DMS 273 (cell line): ENCODE measurements at regions not wholly inside any gene's neighbourhood (a gene's known extent, or its start where the extent isn't known, plus 50 kb on each side); places are given as distances from the start of the nearest gene placed in this dataset.

Experiments used
- DNase-seq: peaks from one replicate; lab custom pipeline; 2025; ENCODE audit not compliant: unreplicated experiment; lab: John Stamatoyannopoulos, UW

- no peak for DNase-seq
Observed at GRCh38 chr6:41428996-41429421, 93.6 kb downstream of the NCR2 start.

- DNase-seq, result no peak
Observed at GRCh38 chr6:41429506-41430504, 94.4 kb downstream of the NCR2 start.

DNA sequence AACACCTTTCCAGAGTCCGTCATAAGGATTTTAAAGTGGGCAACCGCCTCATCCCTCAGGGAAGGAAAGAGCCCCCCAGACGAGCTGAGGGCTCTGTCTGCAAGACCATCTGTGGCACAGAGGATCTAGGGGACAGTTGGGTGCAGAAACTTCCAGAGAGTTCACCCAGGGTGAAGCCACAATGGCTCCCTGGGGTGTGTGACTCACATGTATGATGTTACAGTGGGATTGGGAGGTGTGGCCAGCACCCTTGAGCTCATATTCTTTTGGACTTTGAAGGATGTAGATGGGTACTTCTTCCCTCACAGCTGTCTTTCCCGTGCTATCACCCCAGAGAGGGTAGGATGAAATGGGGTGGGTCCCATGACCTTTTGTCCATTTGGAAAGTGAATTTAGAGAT, 95.5 kb downstream of the NCR2 start:
- DNase-seq, result no peak

GRCh38 chr6:41432280-41432679, 96.9 kb downstream of the NCR2 start:
- no peak for DNase-seq

DNA sequence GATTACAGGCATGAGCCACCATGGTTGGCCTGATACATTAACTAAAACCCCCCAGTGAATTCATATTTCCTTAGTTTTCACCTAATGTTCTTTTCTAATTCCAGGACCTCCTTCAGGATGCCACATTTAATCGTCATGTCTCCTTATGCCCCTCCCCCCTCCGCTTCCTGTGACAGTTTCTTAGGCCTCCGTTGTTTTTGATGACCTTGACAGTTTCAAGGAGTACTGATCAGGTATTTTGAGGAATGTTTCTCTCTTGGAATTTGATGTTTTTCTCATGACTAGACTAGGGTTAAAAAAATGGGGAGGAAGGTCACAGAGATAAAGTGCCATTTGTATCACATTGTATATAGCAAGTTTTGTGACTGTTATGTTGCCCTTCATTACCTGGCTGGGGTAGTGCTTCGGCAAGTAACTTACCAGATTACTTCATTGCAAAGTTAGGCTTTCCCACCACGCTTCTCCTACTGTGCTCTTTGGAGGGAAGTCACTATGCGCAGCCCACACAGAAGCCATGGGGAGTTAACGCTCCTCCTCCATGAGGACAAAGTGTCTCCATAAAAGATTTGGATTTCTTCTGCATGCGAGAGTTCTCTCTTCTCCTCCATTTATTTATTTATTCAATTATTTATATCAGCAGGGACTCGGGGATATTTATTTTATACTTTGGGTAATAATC, 99.5 kb downstream of the NCR2 start:
- no peak for DNase-seq

- DNase-seq, result no peak
Observed at GRCh38 chr6:41437604-41438003, 102.2 kb downstream of the NCR2 start.

DNA sequence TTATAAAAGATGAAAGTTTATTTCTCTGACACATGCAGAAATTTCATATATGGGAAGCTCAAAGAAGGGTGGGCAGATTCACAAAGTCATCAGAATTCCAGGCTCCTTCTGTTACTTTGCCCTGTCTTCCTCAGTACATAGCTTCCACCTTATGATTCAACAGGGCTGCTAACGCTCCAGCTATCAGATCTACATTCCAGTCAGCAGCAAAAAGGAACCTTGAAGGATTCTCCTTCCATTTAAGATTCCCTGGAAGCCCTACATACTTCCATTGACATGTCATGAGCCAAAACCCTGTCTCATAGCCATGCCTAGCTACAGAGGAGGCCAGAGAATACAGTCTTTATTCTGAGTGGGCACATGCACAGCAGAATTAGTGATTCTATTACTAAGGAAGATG, 103.3 kb downstream of the NCR2 start:
- DNase-seq, result no peak

GRCh38 chr6:41439524-41440418, 104.4 kb downstream of the NCR2 start:
- DNase-seq, result peak; percentile 68

- DNase-seq, result no peak
Observed at GRCh38 chr6:41440958-41441357, 105.2 kb upstream of the FOXP4 start.

DNA sequence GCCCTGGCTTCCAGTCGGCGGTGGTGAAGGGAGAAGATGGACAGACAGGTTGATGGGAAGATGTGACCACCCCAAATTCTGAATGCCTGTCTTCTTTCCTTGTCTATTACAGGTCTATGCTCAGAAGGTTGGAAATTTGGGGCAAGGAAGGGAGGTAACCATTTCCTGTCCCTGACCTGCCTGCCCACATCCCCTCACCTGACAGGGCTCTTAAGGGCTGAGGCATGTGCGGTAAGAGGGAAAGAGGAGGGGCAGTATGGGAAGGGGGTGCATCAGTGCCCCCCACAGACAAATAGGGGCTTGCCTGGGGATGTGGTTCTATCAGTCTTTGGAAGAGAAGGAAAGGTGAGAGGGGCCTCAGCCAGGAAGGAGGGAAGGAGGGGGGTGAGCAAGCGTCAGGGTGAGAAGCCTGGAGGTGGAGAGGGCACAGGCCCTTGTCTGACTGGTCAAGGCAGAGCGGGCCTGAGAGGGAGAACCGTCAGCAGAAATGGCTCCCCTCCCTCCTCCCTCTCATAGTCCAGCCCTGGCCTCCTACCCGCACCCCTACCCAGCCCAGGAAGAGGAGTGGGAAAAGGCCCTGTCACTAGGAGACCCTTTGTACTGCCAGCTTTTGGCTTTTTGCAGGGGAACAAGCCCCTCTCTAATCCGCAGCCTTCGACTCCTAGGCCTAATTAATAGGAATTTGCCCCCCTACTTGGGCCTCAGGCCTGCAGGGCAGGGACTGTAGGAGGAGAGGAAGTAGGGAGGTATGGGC, 104.4 kb upstream of the FOXP4 start:
- DNase-seq, result no peak

DNA sequence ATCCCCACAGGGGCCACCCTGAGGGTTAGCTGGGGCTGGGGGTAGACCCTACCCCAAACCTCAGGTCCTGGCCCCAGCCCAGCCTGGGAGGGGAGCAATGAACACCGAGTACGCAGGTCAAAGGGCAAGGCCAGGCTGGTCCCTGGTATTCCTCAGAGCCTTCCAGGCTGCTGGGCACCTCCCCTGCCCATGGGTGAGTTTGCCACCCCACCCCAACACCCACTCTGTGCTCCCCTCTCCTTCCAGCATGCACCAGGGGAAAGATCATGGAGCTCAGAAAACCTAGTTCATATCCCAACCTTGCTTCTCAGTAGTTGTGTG, 103.9 kb upstream of the FOXP4 start:
- DNase-seq, result no peak

GRCh38 chr6:41442800-41443501, 103.2 kb upstream of the FOXP4 start:
- no peak for DNase-seq

DNA sequence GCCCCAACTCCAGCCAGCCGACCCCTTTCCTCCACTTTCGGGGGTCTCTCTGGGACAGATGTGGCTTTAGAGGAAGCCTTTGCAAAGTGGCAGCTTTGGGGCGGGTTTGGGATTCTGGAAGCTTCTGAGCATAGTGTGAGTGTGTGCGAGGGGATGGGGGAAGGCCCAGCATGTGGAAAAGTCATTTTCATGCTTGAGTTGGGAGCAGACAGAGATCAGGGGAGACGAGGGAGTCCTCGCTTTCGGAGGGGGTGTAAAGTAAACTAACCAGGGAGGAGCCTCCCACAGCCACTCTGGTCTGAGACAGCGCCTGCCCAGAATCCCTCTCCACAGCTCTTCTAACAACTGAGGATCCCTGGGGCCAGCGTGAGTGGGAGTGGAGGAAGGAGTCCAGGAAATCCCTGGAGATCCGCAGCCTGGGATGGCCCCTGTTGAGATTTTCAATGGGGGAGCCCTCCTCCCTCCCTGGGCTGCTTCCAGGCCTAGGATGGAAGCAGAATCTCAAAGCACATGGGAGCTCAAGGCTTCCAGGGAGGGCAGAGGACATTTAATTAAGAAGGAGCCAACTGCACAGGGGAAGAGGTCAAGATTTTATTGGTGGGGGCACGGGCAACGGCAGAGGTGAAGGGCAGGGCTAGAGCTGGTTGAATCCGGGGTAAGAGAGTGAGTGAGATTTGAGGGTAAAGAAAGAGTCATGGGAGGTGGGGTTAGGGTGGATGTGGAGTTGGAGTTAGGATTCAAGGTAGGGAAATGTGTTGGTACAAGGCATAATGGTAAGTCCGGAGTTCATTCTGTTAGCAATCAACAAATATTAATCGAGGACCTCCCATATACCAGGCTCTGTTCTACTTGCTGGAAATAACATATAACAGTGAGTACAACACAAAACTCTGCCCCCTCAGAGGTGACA, 102.3 kb upstream of the FOXP4 start:
- no peak for DNase-seq

DNA sequence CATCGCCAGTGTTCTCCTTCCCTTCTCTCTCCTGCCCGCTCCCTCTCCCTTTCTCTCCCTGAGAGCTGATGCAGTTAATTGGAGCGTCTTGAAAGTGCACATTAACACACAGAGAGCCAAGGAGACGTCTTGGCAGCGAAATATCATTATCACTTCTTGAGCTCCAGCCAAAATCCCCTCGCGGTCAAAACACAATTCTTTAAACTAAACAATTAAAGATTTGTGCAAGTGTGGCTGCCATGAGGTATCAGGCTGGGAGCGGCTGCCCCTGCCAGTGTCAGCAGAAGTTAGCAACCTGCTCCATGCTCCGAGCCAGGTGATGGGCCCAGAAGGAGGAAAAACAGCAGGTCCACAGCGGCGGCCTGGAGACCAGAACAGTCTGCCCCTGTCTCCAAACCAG, 100.9 kb upstream of the FOXP4 start:
- DNase-seq, result no peak

GRCh38 chr6:41446132-41446531, 100.0 kb upstream of the FOXP4 start:
- DNase-seq, result no peak

- DNase-seq, result no peak
Observed at GRCh38 chr6:41446907-41447545, 99.2 kb upstream of the FOXP4 start.

DNA sequence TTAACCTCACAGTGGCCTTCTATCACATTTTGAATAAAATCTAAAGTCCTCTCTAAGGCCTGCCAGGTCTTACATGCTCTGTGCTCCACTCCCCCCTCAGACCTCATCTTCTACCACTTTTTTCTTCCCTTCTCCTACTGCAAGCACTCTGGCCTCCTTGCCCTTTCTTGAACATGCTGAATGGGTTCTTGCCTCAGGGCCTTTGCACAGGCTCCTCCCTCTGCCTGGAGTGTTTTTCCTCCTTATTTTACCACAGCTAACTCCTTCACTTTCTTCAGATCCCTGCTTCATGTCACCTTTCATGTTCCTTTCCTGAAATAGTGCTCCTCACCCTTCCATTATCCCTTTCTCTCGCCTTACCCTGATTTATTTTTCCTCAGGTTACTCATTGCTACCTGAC, 97.9 kb upstream of the FOXP4 start:
- no peak for DNase-seq

- DNase-seq, result peak; percentile 61
Observed at GRCh38 chr6:41449399-41450245, 96.6 kb upstream of the FOXP4 start.
